DOHH2 (cell line): ENCODE measurements at regions not wholly inside any gene's neighbourhood (a gene's known extent, or its start where the extent isn't known, plus 50 kb on each side); places are given as distances from the start of the nearest gene placed in this dataset.

Source experiments
- H3F3A ChIP-seq: fragments of 200-600 bp; sonication (generic), shearing (Covaris generic); 2 replicates; pipeline ENCODE4 v1.6.0; 2016; ENCODE audit warnings: antibody characterized with exemption, mild to moderate bottlenecking; ENCODE audit not compliant: control insufficient read depth, insufficient read depth
- H3K27ac ChIP-seq: fragments of 200-600 bp; sonication (generic); 2 replicates; pipeline ENCODE4 v1.5.1; 2014; ENCODE audit warnings: low read depth, mild to moderate bottlenecking, low read length, moderate library complexity
- H3K27me3 ChIP-seq: fragments of 200-600 bp; sonication (generic); 2 replicates; pipeline ENCODE4 v1.6.1; 2014; ENCODE audit warnings: mild to moderate bottlenecking, low read length, mixed read lengths; ENCODE audit not compliant: control insufficient read depth
- H3K36me3 ChIP-seq: fragments of 200-600 bp; sonication (generic); 2 replicates; pipeline ENCODE4 v1.6.1; 2014; ENCODE audit warnings: mild to moderate bottlenecking, low read length, moderate library complexity, mixed read lengths; ENCODE audit not compliant: control insufficient read depth
- H3K4me1 ChIP-seq: fragments of 200-600 bp; sonication (generic); 2 replicates; pipeline ENCODE4 v1.6.1; 2014; ENCODE audit warnings: mild to moderate bottlenecking, low read length, mixed read lengths; ENCODE audit not compliant: control insufficient read depth
- H3K4me2 ChIP-seq: fragments of 200-600 bp; sonication (generic); 2 replicates; pipeline ENCODE4 v1.6.0; 2014; ENCODE audit warnings: mild to moderate bottlenecking, low read length, moderate library complexity
- H3K4me3 ChIP-seq: fragments of 200-600 bp; sonication (generic); 2 replicates; pipeline ENCODE4 v1.5.1; 2014; ENCODE audit warnings: mild to moderate bottlenecking, low read length, mixed read lengths
- H3K79me2 ChIP-seq: fragments of 200-600 bp; sonication (generic); 2 replicates; pipeline ENCODE4 v1.6.1; 2014; ENCODE audit warnings: mild to moderate bottlenecking, low read length, mixed read lengths; ENCODE audit not compliant: control insufficient read depth
- H3K9me2 ChIP-seq: fragments of 200-600 bp; sonication (generic); replicated peaks from 2 replicates; pipeline ENCODE4 v1.6.1; 2014; ENCODE audit warnings: mild to moderate bottlenecking, low read length, mixed read lengths; ENCODE audit not compliant: control insufficient read depth
- H3K9me3 ChIP-seq: fragments of 200-600 bp; sonication (generic); 2 replicates; pipeline ENCODE4 v1.6.1; 2014; ENCODE audit warnings: antibody characterized with exemption, low read length, mixed read lengths; ENCODE audit not compliant: control insufficient read depth, insufficient read depth
- H4K20me1 ChIP-seq: fragments of 200-600 bp; sonication (generic); 2 replicates; pipeline ENCODE4 v1.6.0; 2014; ENCODE audit warnings: low read depth, mild to moderate bottlenecking, antibody characterized with exemption, low read length, moderate library complexity; ENCODE audit not compliant: control insufficient read depth, insufficient read depth
- EZH2phosphoT487 ChIP-seq: fragments of 200-600 bp; sonication (generic); IDR thresholded peaks from 2 replicates; pipeline ENCODE4 v1.6.1; 2017; ENCODE audit warnings: borderline replicate concordance, mild to moderate bottlenecking, antibody characterized with exemption, low read length, moderate library complexity, mixed read lengths
- TF ChIP-seq, protein P1 (sequence below): fragments of 200-600 bp; sonication (generic); IDR thresholded peaks from one replicate; pipeline ENCODE4 v1.5.1; 2014; ENCODE audit warnings: antibody characterized with exemption, mild to moderate bottlenecking, low read depth, low read length; ENCODE audit not compliant: poor library complexity, severe bottlenecking

GRCh38 chr10:78901694-78902093 is 167.1 kb upstream of the ZMIZ1 start:
- TF ChIP-seq EZH2phosphoT487 = no peak
- TF ChIP-seq, protein P1, sequence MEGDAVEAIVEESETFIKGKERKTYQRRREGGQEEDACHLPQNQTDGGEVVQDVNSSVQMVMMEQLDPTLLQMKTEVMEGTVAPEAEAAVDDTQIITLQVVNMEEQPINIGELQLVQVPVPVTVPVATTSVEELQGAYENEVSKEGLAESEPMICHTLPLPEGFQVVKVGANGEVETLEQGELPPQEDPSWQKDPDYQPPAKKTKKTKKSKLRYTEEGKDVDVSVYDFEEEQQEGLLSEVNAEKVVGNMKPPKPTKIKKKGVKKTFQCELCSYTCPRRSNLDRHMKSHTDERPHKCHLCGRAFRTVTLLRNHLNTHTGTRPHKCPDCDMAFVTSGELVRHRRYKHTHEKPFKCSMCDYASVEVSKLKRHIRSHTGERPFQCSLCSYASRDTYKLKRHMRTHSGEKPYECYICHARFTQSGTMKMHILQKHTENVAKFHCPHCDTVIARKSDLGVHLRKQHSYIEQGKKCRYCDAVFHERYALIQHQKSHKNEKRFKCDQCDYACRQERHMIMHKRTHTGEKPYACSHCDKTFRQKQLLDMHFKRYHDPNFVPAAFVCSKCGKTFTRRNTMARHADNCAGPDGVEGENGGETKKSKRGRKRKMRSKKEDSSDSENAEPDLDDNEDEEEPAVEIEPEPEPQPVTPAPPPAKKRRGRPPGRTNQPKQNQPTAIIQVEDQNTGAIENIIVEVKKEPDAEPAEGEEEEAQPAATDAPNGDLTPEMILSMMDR = no peak
- H3K9me2 ChIP-seq = no peaks in the 10 kb centered on the region
- no peak overlapping the region for H3K4me3 ChIP-seq

DNA sequence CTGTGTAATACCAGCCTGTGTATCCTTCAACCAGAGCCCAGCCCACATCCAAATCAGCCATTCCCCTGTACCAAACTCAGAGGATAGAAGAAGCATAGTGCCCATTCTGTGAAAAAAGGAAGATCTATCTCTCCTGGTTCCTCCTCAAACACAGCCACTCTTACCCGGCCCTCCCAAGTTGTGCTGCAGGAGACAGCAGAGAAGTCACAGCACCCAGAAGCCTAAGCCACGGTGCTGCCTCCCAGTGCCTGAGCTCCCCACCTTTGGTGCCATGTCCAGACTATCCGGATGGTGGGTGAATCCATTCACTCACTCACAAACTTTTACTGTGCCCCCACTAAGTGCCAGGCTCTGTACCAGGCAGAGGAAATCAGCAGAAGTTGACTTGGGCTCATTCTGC is 166.0 kb upstream of the ZMIZ1 start:
- H3K9me3 ChIP-seq = no peaks in the 10 kb centered on the region

More at GRCh38 chr10:78901694-78902093, 167.1 kb upstream of the ZMIZ1 start:
- Histone ChIP-seq H3K27me3 (peaks cover 9% of the 10 kb centered on the region; the same call in 1 of the 2 replicates), H3K4me2 (no peak overlapping the region), H3K27ac (no peak overlapping the region), H3K4me1 (no peaks in the 10 kb centered on the region), H3K79me2 (no peaks in the 10 kb centered on the region), H4K20me1 (no peaks in the 10 kb centered on the region), H3F3A (no peaks in the 10 kb centered on the region), H3K36me3 (no peaks in the 10 kb centered on the region), H3K9me3 (no peaks in the 10 kb centered on the region)

DNA sequence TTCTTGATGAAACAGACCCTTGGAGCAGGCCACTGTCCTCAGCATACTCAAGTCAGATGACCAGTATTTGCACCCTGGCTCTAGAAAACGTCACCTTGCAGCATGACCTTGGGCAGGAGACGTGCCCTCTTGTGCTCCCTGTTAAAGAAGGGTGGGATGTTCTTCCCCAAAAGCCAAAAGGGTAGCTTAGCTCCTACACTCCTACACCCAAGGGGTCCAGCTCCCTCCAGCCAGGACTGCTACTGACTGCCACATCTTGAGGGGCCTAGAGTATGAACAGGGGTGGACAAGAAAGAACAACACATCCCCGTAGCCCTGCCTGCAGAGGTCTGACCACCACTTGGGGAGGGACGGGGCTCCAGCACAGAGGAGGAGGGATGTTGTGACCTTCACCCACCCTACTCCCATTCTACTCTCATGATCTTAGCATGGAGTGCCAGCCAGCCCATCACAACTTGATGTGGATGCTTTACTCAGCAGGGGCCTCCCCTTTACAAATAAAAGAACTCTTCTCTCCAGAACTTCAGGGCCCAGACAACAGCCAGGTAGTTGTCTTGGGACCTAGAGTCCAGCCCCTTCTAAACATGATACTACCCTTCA is 165.3 kb upstream of the ZMIZ1 start:
- H3F3A ChIP-seq = no peaks in the 10 kb centered on the region
- TF ChIP-seq EZH2phosphoT487 = no peak
- TF ChIP-seq, protein P1 = no peak
- H3K9me2 ChIP-seq = no peaks in the 10 kb centered on the region
- H3K36me3 ChIP-seq = no peaks in the 10 kb centered on the region
- H3K27me3 ChIP-seq = peaks cover 9% of the 10 kb centered on the region; the same call in 1 of the 2 replicates
- no peak overlapping the region for H3K4me3 ChIP-seq
- H4K20me1 ChIP-seq = no peaks in the 10 kb centered on the region
- H3K27ac ChIP-seq = no peak overlapping the region
- no peaks in the 10 kb centered on the region for H3K79me2 ChIP-seq
- H3K4me2 ChIP-seq = no peak overlapping the region
- H3K9me3 ChIP-seq = no peaks in the 10 kb centered on the region
- H3K4me1 ChIP-seq = no peaks in the 10 kb centered on the region

More for the DNA sequence above, 166.0 kb upstream of the ZMIZ1 start:
- H3K4me3 ChIP-seq = no peak overlapping the region
- peaks cover 9% of the 10 kb centered on the region; the same call in 1 of the 2 replicates for H3K27me3 ChIP-seq
- no peaks in the 10 kb centered on the region for H4K20me1 ChIP-seq
- no peak overlapping the region for H3K27ac ChIP-seq
- H3K4me1 ChIP-seq = no peaks in the 10 kb centered on the region
- H3K4me2 ChIP-seq = no peak overlapping the region
- H3K36me3 ChIP-seq = no peaks in the 10 kb centered on the region
- H3K79me2 ChIP-seq = no peaks in the 10 kb centered on the region
- no peak for TF ChIP-seq EZH2phosphoT487
- TF ChIP-seq, protein P1 = no peak
- H3F3A ChIP-seq = no peaks in the 10 kb centered on the region
- no peaks in the 10 kb centered on the region for H3K9me2 ChIP-seq
